ENCODE measurements at regions not wholly inside any gene's neighbourhood (a gene's known extent, or its start where the extent isn't known, plus 50 kb on each side); places are given as distances from the start of the nearest gene placed in this dataset.

DNA sequence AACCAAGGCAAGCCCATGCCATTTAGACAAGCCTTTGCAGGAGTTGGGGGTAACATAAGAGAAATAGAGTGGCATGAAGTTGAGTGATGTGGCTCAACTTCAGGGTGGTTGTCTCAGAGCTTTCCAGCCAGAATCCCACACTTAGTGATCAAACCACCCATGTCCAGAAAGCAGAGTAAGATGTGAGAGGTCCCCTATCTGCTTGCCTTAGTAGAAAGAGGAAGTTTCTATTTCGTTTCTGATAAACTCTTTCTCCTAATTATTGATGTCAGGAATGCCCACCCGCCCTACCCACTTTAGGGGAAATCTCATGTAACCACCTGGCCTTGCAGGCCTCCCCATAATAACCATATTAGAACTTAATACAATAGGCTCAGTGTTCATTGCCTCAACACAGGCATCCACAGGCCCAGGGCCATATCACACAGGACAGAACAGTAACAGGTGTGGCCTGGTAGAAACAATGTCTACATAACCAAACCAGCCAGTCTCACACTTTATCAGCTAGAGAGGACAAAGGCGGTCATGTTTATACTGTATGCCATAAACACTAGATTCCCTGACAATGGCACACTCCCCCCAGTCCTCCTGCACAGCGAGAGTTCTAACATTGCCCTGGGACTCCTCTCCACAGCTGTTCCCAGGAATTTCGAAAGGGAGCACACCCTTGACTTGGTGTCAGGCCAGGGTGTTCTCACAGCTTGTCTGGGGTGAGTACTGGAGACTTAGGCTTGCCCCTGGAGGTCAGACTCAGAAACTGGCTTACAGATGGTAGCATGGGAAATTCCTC is 364.4 kb downstream of the CXCL12 start:
- no peak for DNase-seq

DNA sequence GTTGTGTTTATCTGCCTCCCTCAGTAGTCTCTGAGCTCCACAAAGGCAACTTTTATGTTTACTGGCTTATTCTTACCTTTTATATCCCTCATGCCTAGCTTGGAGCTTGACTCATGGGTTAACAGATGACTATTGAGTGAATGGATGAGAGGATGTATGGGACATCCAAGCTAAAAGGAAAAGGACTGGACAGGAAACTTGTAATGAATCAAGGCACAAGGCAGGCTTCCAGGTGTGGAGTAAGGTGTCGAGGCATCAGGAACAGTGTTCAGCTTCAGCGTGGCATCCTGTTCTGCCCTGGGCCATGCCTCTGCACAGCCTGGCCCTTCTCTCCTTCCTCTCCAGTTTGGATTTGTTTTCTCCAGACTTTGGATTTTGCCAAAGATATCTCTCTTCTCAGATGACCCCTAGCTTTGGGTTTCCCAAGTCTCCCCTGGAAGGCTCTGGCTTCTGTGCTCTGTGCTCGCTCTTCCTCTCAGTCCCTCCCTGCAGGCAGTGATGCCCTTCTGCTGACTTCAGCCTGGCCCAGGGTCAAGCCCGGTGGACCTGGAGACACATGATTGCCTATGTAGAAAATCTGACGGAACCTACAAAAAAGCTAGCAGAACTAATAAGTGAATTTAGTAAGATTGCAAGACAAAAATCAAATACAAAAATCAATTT is 367.3 kb downstream of the CXCL12 start:
- no peak for DNase-seq

DNA sequence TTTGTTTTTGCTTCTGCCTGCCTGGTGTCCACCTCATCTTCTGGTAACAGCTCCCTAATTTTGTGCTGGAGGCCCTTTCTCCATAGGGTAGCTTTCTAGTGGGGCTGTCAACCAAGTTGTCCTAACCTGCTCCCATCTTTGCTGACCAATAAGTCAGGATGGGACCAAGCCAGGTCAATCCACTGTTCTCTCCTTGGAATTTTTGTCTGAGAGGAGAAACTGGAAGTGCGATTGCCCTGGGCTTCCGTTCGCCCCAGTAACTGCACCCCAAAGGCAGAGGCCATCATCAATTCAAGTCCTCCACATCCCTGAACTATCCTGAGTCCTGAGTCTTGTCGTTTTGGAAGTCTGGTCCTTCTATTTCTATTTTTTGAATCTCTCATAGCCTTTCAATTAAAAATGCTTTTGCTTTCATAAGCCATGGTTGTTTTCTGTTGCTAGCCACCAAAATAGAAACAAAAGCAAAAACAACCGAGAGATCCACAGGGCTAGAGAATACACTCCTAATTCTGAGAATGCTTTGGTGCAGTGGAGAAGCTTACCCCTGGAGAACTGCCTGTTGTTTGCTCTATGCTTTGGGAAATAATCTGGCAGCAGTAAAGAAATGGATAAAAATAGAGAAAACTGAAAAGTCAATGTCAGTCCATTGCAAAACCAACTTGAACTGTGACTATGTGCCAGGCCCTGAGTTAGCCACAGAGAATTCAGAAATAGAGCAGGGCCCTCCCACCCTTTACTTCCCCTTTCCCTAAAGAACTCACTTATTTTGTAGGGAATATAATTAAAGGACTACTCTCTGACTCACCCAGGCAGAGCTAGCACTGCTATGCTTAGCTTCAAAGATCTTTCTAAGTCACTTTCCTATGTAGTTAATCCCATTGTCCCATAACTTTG is 368.1 kb downstream of the CXCL12 start:
- DNase-seq: no peak

DNA sequence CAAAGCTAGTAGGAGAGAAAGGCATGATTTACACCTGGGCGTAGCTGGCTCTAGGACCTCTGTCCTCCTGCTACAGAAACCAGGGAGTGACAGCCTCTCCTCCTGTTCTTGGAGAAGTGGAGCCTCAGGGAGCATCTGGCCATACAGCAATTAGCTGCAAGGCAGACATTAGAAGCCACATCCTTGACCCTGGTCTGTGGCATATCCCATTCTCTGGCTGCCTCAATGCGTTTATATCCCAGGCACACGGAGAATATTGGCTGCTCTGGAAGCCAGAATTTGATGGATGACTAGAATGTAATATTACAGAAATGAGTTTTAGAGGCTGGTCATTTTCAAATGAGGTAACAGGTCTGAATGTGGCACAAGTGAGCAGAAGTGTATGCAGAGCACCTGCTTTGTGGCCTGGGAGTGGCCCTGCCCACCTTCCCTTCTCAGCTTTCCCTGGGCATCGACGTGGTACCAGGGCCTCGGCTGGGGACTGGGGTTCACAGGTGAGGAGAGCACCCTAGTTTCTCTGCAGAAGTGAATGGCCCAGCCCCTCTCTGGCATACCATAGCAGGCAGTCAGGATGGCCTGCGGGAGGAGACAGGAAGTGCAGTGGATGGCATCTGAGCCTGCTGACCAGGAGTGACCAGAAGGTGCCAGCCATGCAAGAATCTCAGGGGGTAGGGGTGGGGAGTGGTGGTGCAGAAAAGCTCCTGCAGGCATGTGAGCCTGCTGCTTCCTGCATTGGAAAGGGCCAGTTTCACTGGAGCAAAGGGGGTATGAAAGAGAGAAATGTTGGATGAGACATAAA is 367.2 kb upstream of the ZNF32 start:
- DNase-seq: no peak

DNA sequence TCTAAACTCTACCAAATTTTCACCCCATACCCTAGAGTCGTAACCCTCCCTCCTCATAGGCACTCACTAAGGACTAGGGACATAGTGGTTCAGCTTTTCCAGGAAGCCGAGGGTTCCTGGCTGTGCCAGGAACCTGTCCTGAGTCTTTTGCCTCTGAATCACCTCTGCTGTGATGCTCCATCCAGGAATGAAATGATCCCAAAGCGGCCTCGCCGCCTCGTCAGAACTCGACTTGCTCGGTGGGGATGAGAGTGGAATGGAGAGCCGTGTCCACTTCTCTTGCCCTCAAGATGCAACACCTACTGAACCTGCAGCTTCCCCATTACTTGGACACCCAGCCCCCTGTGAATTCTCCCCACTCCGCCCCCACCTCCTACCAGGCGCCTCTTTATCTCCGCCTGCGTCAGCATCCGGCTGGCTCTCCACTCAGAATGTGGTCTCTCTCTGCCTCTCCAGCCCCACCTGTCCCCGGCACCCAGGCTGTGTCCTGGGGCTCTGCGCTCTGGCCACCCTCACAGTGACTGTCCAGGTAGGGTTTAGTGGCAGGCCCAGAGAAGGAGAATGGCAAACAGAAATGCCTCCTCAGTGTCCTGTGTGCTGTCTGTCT is 366.1 kb upstream of the ZNF32 start:
- DNase-seq: no peak

DNA sequence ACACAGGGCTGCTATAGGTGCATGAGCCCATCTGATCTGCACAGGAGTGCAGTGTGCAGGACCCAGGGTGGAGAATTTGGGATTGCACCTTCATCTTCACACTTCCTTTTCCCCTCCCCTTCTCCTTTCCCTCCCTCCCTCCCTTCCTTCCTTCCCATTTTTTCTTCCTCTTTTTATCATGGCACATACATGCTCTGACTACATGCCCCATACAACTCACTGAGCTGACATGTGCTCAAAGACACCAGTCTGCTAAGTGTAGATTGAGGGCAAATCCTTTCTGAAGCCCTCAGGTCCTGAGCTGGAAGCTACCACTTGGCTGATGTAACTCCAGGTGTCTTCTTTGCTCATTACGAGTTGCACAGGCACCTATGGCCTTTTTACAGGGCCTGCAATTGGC is 365.3 kb upstream of the ZNF32 start:
- no peak for DNase-seq

DNA sequence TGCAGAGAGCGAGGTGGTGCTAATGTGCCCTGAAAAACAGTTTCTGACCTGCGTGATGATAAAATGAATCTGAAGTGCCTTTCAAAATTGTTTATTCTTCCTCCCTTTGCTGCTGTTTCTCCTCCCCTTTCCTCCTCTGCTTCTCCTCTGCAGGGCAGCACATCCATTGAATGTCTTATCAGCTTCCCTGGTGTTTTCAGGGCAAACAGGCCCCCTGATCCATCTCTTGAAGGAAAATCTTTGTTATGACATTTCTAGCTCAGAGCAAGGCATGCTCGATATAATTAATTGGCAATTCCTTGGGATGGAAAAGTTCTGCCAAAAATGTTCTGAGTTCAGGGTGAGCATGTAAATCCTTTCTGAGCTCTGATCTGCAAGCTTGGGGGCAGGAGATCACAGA is 364.2 kb upstream of the ZNF32 start:
- DNase-seq: no peak

DNA sequence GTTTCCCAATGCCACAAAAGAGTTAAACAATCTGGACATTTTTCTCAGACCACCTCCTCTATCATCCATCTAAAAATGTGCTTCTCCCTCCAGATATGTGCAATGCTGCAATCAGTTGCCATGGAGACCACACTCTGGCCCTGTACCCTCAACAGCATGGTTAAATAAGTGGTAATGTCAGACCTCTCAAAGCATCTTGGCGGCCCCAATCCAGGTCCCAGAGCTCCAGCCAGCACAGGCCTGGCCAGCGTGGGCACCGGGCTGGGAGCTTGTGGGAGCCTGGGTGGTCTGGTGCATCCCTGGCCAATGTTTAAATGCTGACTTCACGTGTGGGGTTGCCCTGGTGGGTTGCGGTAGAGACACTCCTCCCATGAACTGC is 362.9 kb upstream of the ZNF32 start:
- DNase-seq: no peak

DNA sequence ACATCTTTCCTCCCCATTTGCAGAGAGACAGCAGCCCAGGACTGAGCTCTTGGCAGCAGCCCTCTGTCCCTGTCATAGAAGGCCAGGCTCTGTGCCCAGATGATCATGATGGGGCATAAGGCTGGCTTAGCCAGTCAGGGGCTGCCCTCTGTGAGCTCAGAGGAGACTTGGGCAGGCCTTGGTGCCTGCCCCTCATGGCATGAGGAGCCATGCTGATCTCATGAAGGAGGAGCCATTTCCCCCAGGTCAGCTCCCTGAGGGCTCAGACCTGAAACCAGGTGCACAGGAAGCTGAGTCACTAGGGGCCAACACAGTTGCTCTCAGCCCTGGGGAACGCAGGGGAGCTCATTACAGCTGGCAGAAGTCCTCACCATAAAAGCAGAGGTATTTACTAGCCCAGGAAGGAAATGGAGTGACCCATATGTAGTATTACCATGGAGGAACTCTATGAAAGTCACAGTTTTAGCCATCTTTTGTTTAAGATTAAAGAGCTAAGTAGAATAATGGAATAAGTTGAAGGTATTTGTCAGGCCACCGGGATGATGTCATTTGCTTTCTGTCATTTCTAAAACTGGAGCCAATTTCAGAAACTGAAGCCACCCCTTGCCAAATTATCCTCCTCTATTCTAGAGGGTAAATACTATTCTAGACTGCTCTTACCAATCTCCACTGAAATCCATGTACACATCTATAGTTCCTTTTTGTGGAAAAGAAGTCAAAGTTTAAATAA is 362.4 kb upstream of the ZNF32 start:
- no peak for DNase-seq

DNA sequence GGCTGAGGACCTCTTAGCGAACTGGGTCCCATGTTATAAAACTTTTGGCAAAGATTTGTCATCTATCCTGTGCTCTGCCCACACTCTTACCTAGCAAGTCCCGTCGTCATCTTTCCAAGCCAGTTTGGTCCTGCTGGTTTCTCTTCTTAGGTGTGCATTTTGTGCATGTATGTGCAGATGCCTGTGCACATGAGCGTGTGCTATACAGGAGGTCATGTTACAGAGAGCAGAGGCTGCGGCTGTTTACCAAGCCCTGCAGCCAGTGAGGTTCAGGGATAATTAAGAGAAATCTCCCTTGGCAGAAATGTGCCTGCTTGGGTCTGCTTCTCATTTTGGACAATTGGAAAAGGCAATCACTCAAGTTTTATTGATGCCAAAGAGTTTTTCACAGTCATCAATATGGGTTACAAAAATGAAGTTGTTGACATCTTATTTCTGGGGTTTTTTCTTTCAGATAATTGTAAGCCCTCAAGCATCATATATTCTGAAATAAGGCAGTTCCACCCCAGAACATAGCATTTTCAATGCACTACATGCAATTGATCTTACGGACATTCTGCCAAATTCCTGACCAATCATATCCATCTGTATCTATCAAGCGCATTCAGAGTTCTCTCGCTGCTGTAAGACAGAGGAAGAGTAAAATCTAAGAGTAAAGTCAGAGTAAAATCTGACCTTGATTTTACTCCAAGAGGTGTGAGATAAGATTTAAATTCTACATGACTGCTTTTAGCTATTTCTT is 361.4 kb upstream of the ZNF32 start:
- DNase-seq: no peak

DNA sequence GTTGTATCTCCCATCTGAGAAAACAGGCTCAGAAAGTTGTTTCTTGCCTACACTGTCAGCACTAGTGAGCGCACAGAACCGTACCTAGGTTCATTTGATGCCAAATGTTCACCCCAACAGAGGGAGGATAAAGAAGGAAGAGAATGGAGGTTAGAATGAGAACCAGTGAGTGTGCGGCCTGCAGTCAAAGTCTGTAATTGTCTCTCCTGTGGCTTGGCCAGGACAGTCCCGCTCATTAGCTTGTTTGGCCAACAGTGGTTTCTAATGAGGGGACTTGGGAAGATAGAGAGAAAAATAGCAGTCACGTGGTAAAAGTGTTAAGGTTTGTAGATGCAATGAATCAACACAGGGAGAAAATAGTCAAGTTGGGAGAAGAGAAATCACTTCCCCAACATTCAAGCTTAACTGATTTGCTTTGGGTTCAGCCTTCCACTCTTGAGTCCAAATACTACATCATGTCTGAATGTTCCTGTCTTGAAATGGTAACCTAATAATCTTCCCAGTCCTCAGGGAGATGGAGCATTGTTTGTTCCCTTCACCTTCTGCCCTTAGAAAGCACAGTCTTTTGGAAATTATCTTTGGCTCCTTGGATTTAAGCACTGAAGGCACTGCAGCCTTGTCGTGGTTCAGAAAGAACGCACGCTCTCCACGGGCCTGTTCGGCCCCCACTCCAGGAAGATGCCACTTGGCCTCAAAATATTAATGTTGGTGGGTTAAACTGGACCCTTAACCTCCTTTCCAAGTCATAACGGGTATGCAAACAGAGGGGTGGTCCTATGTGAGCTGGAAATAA is 360.4 kb upstream of the ZNF32 start:
- DNase-seq: no peak

DNA sequence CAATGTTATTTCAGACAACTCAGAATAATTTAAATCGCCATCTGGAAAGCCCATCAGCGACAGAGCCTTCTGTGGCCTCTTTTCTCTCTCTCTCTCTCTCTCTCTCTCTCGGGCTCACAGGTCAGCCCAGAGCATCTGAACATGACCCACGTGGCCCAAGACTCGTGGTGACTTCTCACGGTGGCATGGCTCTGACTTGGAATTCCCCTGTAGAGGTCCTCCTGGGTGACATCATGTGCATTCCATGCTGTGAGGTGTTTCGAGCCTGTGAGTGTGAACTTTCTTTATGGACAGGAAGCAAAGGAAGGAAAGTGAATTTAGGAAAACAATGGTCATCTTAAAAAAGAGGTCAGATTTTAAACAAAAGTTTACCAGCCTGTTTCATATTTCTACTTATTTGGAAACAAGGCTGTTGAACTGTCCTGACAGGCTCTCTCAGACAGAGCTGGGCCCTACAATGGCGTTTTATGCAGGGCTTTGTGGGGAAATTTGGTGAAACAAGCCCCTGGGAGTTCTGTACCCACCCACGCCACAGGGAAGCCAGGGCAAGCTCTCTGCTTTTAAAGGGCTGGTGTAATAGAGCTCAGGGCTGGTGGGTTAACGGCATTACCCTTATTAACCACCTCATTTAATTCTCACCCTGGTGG is 359.7 kb upstream of the ZNF32 start:
- no peak for DNase-seq

DNA sequence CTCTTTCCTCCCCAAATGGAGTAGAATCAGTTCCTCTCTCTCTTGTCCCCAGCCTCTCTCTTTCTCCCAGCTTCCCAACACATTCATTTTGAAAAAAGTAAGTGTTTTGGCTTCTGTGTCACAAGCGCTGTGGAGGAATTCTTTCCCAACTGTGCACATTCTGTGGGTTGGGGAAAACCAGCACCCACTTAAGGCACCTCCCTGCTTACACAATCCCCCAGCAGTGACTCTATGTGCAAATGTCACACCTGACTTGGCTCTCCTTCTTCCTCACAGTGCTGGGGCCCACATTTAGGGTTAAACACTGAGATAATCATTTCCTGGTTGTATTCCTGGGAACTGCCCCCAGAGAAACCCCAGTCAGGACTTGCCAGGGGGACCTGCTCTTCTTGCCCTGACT is 358.1 kb upstream of the ZNF32 start:
- no peak for DNase-seq

DNA sequence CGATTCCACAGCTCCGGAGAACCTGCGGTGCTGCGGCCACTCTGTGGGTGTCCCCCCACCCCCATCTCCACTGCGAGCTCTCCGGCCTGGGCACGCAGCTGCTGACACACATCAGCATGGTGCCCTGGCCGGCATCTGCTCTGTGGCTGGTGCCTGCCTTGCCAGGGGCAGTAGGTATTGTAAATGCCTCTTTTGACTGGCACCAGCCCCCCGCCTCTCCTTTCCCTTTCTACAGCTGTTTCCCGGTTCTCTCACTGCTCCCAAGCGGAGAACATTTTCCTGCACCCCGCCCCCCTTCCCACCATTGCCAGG is 357.1 kb upstream of the ZNF32 start:
- no peak for DNase-seq

DNA sequence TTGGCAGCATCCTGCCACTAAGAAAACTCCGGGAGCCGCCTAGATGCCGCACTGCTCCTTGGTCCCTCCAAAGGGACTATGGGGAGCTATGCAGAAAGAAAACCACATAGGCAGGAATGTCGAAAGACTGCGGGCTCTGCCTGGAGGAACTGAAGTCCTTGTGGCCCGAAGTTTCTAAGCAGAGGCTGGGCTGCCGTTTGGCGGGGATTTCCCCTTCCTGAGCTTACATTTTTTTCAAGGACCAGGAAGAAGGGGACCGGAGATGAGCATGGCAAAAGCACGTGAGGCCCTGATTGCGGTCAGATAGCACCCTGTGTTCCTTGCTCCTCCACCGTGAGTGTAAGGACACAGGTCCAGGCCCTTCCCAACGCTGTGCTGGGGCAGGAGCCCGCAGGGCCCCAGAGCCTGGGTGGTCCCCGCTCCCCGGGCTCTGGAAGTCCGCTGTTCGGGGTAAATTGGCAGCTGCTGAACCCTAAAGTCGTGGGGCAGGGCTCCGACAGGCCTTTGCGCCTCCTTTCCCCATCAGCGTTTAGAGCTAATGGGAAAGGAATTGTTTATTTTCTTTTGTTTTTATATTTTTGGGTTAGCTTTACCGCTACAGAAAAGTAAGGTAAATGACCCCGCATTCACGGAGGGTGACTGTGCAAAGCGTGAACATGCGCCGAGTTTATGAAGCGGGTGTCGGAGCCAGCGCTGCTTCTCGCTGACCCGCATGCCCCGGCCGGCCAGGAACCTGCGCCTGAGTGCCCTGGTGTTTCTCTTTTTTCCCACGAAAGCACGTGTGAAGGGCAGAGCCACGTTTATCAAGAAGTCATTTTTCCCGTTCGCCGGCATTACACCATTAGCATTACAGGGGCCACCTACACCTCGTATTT is 356.5 kb upstream of the ZNF32 start:
- DNase-seq: no peak

DNA sequence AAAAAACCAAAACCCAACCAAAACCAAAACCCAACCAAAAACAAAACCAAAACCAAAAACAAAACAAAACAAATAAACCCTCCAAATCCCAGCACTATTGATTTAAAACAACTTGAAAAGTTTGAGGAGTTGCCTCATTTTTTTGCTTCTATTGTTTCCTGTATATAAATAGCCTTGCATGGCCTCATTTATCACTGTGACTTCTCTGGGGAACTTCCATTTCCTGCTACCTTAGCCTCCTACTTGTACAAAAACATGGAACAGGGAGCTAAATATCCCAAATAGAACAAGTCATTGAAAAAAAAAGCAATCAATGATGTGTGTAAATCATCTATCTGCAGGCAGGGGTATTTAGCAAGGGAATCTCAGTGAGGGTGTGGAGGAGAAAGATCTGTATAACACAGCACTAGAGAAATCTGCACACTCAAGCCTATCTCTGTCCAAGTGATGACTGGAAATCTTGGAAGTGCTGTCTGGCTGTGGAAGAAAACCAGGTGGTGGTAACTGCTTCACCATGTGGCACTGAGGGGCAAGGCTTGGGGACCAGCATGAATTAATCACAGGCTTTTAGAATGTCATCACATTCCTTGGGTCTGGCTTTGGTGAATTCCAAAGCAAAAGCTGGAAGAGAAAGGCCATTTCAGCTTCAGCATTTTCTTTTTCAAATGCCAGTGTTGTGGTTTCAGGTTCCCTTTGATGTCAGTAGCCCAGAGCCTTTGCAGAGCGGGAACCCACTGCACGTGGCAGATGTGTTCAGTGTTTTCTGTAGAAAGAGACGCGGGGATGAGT is 349.5 kb upstream of the ZNF32 start:
- no peak for DNase-seq

DNA sequence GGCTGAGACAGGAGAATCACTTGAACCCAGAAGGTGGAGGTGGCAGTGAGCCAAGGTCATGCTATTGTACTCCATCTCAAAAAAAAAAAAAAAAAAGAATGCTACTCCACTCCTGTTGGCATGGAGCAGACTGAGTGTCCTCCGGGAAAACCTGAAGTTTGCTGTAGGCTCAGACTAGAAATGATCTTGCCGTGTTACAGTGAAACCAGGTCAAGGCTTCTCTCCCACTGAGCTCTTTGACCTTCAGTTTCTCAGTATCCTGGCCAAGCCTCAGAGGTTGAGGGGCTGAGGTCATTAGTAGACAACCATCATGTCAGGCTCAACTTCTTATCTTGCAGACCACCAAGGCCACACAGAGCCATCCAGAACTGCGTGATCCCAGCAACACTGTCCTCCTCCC is 348.6 kb upstream of the ZNF32 start:
- DNase-seq: no peak

DNA sequence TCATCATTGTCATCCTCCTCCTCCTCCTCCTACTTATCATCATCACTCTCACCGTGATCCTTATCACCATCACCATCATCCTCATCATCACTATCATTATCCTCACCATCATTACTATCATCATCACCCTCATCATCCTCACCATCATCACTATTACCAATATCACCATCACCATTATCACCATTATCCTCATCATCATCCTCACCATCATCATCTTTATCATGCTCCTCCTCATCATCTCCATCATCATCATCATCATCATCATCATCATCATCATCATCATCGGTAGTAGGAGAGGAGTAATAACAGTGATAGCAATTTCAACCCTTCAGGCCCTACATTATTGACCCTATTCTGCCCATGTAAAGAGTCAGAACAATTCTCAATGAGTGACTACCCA is 345.9 kb upstream of the ZNF32 start:
- no peak for DNase-seq

Data from activated gamma-delta T cell treated with Interleukin-2 at 50 U/mL for 16 hours (primary cell).